NCI-H1092 (cell line): ENCODE measurements at regions not wholly inside any gene's neighbourhood (a gene's known extent, or its start where the extent isn't known, plus 50 kb on each side); places are given as distances from the start of the nearest gene placed in this dataset.

Experiments used
- DNase-seq: peaks from one replicate; lab custom pipeline; 2025; lab: John Stamatoyannopoulos, UW

- DNase-seq: no peak
Measured at GRCh38 chr1:79388694-79389361, 382.3 kb upstream of the ADGRL4 start.

GRCh38 chr1:79386730-79387129 lies 380.2 kb upstream of the ADGRL4 start:
- DNase-seq: no peak

- no peak for DNase-seq
Measured at GRCh38 chr1:79380078-79380477, 373.5 kb upstream of the ADGRL4 start.

DNA sequence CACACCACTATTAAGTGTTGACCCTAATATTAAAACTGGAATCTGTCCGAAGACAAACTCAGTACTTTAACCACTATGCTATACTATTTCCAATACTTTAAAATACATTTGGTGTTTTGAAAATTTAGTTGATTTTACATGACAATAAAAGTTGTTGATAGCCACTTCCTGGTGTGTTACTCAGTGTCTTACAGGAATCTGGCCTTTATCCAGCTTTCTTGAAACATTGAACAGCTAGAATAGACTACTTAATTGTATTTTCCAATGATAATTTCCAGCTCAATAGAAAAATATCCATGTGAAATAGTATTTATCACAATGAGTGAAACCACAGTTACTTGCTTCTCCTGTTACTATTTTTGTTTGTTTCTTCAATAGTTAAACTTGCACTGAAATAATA lies 369.6 kb upstream of the ADGRL4 start:
- DNase-seq: no peak

GRCh38 chr1:79375352-79375751 lies 368.8 kb upstream of the ADGRL4 start:
- no peak for DNase-seq

DNA sequence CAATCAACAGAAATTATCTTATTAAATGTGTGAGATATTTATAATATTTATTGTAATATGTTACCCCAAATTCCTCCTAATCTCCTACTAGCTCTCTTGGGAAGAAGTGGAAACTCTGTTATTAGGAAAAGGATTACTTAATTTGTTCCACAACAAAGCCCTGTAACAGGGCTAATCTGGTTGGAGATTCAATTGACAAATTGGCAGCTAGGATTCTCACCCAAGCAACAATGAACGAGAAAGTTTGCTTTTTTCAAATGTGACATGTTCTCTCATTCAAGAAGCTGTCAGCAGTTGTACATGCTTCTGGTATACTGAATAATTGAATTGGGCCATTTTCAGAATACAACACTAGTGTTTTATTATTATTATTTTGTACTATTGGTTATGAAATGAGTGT lies 367.9 kb upstream of the ADGRL4 start:
- DNase-seq: no peak

- no peak for DNase-seq
Measured at GRCh38 chr1:79373481-79374125, 367.1 kb upstream of the ADGRL4 start.

- no peak for DNase-seq
Measured at GRCh38 chr1:79371802-79372201, 365.3 kb upstream of the ADGRL4 start.

GRCh38 chr1:79369091-79369490 lies 362.6 kb upstream of the ADGRL4 start:
- DNase-seq: no peak

GRCh38 chr1:79364896-79365295 lies 358.4 kb upstream of the ADGRL4 start:
- DNase-seq: no peak

GRCh38 chr1:79363430-79363829 lies 356.9 kb upstream of the ADGRL4 start:
- DNase-seq: no peak

DNA sequence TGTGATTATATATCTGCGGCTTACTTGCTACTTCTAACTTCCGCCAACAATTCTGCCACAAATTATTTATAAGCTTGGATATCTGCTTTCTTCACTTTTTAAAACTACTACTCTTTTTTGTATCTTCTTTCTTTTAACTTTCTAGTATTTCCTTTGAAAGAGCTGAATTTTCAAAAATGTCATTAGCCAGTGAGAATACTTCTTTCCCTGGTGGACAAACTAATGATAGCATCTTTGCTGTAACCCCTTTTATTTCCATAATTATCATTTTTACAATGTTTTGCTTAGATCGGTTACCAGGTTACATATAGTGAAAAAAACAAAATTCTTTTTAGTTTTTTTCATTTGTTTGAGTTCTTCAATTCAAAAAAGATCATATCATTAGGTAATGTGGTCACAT lies 355.9 kb upstream of the ADGRL4 start:
- DNase-seq: no peak

- DNase-seq: no peak
Measured at GRCh38 chr1:79355090-79355489, 348.6 kb upstream of the ADGRL4 start.

DNA sequence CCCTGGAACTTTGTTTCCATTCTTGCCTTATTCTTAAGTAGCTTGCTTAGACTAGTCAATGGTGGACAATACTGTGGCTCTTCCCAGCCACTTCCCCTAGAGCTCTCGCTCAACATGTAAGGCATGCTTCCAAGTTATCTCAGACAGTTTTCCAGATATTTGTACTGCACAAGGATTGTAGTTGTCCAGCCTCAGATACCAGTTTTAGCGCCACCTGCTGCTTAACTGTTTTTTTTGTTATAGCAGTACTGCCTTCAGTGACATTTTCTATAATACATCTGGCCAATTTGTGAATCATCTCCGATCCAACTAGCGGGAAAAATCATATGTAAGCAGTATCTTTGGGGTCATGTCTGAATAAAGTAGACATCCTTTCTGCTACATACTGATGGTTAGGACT lies 346.7 kb upstream of the ADGRL4 start:
- no peak for DNase-seq

DNA sequence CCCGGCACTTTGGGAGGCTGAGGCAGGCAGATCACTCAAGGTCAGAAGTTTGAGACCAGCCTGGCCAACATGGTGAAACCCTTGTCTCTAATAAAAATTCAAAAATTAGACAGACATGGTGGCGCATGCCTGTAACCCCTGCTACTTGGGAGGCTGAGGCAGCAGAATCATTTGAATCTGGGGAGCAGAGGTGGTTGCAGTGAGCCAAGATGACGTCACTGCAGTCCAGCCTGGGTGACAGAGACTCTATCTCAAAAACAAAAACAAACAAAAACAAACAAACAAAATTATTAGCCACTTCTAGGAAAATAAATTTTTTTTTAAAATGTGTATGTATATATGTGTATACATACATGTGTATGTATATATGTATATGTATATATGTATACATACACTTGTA lies 320.3 kb upstream of the ADGRL4 start:
- no peak for DNase-seq

- no peak for DNase-seq
Measured at GRCh38 chr1:79325705-79326104, 319.2 kb upstream of the ADGRL4 start.

GRCh38 chr1:79325126-79325525 lies 318.6 kb upstream of the ADGRL4 start:
- no peak for DNase-seq

DNA sequence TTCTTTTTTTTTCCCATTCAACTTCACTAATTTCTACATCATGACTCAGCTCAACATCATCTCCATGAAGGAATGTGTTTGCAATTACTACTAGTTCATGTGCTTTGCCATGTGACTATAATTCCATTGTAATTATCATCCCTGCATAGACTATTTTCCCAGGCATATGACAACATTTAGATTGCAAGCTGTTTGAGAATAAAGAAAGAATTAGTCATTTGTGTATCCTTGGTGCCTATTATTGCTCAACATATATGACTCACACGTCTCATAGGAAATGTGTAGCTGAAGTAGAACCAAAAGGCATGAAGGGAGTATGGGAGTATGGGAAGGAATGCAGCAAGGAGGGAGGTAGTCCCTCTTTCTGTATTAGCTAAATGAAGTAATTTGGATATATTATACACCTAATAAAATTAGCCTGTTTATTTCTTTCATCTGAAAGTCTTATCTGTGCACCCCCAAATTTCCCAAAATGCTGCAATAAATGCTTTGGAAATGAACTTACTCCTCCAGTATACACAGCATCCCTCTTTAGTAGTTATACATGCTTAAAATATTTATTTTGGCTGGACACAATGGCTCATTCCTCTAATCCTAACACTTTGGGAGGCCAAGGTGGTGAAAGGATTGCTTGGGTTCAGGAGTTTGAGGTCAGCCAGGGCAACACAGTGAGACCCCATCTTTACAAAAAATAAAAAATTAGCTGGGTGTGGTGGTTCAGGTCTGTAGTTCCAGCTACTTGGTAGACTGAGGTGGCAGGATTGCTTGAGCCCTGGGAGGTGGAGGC lies 316.9 kb upstream of the ADGRL4 start:
- DNase-seq: no peak

- DNase-seq: no peak
Measured at GRCh38 chr1:79322511-79323027, 316.0 kb upstream of the ADGRL4 start.

DNA sequence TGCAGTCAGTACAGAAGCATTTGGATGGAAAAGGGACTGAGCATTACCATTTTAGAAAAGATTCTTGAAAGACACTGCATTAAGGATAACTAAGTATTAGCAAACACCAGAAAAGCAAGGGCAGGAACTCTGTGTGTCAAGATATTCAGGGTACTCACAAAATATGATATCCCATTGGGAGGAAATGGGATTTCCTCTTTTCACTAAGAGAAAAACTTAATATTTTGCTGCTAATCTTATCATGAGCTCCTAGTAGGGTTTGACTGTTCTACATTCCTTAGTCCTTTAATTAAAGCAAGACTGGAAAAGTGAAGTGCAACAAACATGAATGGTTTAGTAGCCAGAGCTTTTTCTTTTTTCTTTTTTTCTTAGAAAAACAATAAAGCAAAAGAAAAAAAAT lies 305.9 kb upstream of the ADGRL4 start:
- DNase-seq: no peak

GRCh38 chr1:79310609-79311008 lies 304.1 kb upstream of the ADGRL4 start:
- DNase-seq: no peak

DNA sequence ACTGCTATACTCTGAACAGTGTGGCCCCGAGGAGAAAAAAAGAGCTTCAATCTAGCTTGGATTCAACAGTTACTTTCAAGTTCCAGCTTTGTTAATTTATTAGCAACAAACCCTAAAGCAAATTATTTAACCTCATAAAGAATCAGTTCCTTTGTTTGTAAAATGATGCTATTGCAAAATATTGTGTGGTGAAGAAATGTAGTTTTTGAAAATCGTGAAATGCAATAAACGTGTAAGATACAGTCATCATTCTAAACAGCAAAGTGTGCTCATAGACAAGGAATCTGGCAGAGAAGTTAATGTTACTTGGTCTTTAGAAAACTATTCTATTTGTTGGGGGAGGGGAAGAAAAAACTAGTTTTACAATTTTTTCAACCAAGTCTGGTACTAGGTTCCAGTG lies 297.6 kb upstream of the ADGRL4 start:
- no peak for DNase-seq

GRCh38 chr1:79303040-79303439 lies 296.5 kb upstream of the ADGRL4 start:
- DNase-seq: no peak
